ENCODE measurements at regions not wholly inside any gene's neighbourhood (a gene's known extent, or its start where the extent isn't known, plus 50 kb on each side); places are given as distances from the start of the nearest gene placed in this dataset.
"Not testable (repeated sequence)": the region's sequence is repeated elsewhere in the genome, so short reads cannot be mapped to it uniquely, and the experiment has no call there.

GRCh38 chr3:101134331-101134730, 141.1 kb upstream of the ABI3BP start:
- no peak for DNase-seq

DNA sequence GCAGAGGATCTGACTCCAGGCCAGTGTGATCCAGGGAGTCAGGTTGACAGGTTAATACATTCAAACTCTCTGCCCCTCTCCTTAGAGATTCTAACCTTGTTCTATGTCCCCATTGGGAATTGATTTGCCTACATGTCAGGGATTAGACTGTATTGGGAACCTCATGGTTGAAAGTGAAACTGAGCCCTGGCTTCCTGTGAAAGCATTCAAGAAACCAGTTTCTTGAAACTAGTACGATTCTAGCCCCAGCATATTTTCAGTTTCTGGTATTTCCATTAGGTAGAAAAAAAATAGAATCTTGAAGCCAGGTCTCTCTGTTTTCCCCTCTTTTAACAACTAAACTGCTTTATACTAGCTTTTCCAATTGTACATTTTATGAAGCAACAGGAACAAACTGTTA, 140.4 kb upstream of the ABI3BP start:
- peak; percentile 20 for DNase-seq

DNA sequence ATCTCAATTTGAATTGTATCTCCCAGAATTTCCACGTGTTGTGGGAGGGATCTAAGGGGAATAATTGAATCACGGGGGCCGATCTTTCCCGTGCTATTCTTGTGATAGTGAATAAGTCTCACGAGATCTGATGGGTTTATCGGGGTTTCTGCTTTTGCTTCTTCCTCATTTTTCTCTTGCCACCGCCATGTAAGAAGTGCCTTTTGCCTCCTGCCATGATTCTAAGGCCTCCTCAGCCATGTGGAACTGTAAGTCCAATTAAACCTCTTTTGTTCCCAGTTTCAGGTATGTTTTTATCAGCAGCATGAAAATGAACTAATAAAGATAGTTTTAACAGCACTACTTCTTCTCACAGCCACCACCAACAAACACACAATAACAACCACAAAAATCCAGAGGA, 140.0 kb upstream of the ABI3BP start:
- not testable (repeated sequence) for DNase-seq

DNA sequence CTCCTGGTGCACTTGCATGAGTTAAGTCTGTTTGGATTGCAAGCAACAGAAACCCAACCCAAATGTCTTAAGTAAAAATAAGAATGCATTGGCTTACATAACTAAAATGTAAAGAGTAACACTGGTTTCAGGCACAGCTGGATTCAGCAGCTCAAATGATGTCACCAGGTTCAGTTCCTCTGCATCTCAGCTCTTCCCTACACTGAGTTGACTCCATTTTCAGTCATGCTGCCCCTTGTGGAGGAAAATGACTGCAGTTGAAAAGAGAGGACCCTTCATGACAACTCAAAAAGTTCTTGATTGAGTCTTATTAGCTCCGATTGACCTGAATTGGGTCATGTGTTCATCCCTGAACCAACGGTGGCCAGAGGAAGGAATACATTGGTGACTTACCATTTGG, 138.5 kb upstream of the ABI3BP start:
- DNase-seq = no peak

DNA sequence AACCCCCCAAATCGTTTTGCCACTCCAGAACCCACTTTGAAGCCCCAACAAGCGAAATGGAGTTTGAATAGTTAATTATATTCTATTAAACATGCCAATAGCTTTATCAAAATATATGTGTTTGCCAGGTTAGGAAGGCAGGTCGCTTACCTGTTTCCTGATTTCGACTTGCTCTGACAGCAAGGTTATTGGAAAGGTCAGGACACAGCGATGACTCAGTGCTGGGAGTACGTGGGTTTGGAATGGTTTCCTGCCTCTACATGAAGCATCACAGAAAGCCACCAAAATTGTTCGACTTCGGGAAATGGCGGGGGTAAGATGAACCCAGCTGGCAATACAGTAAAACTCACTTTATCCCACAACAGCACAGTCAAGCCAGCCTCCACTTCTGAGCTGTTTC, 135.6 kb upstream of the ABI3BP start:
- no peak for DNase-seq

DNA sequence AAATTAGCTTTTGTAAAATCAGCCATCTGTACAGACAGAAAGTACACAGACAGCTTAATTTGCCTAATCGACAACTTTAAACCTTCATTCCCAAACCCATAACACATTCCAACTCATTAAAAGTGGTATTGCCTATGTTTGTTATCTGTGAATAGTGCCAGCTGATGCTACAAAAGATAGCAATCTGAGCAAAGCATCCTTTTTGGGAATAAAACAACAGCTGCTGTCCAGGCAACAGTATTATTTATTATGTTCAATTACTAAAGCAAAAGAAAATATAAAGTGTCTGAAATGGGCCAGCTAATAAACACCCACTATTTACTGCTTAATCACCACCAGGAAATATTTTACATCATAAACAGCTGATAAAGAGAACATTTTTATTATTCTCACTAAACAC, 134.8 kb upstream of the ABI3BP start:
- no peak for DNase-seq

DNA sequence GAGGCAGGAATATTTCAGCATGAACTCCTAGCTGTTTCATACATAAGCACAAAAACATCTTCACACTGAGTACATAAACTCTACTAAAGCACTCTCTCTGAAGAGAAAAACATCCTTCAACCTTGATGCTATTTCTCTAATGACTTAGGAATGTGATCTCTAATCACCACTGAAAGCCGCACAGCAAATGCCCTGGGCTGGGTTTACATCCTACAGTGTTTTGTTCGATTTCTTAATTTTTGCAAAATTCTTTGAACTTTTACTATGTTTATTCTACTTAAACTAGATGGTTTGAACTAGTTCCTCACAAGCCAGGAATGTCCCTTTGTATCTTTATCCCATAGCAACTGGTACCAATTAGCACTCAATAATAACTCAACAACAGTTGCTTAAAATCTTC, 130.9 kb upstream of the ABI3BP start:
- DNase-seq = no peak

GRCh38 chr3:101123081-101123480, 129.9 kb upstream of the ABI3BP start:
- no peak for DNase-seq

DNA sequence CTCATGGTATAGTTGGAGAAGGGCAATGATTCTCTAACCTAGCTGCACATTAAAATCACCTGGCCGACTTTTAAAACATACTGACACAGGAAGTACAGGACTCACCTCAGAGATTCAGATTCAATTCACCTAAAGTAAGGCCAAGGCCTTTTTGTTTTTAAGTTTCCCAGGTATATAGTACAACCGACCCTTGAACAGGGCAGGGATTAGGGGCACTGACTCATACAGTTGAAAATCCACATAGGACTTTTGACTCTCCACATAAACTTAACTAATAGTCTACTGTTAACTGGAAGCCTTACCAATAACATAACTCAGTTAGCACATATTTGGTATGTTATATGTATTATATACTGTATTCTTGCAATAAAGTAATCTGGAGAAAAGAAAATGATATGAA, 129.5 kb upstream of the ABI3BP start:
- DNase-seq = no peak

GRCh38 chr3:101120039-101120438, 126.8 kb upstream of the ABI3BP start:
- no peak for DNase-seq

- DNase-seq = no peak
These were observed 126.3 kb upstream of the ABI3BP start for GRCh38 chr3:101119535-101119934.

- no peak for DNase-seq
These were observed 124.8 kb upstream of the ABI3BP start for GRCh38 chr3:101117980-101118379.

DNA sequence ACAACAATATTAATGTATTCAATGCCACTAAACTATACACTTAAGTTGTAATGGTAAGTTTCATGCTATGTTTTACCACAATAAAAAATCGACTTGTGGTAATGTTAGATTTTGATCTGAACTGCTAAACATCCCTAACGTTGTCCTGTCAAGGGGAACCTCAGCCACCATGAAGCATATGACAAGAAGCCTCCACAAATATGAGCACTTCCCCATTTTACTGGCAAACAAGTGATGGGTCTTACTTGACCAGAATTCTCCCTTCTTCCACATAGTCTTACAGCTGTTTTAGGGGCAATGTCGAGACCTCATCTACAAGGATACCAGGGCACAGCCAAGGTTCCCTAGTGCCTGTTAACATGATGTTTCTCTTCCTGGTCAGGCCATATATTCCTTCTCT, 124.2 kb upstream of the ABI3BP start:
- no peak for DNase-seq

DNA sequence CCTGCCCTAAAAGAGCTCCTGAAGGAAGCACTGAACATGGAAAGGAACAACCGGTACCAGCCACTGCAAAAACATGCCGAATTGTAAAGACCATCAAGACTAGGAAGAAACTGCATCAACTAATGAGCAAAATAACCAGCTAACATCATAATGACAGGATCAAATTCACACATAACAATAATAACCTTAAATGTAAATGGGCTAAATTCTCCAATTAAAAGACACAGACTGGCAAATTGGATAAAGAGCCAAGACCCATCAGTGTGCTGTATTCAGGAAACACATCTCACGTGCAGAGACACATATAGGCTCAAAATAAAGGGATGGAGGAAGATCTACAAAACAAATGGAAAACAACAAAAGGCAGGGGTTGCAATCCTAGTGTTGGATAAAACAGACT, 117.1 kb upstream of the ABI3BP start:
- not testable (repeated sequence) for DNase-seq

- no peak for DNase-seq
These were observed 111.1 kb upstream of the ABI3BP start for GRCh38 chr3:101104321-101104720.

- DNase-seq = no peak
These were observed 109.6 kb upstream of the ABI3BP start for GRCh38 chr3:101102678-101103296.

DNA sequence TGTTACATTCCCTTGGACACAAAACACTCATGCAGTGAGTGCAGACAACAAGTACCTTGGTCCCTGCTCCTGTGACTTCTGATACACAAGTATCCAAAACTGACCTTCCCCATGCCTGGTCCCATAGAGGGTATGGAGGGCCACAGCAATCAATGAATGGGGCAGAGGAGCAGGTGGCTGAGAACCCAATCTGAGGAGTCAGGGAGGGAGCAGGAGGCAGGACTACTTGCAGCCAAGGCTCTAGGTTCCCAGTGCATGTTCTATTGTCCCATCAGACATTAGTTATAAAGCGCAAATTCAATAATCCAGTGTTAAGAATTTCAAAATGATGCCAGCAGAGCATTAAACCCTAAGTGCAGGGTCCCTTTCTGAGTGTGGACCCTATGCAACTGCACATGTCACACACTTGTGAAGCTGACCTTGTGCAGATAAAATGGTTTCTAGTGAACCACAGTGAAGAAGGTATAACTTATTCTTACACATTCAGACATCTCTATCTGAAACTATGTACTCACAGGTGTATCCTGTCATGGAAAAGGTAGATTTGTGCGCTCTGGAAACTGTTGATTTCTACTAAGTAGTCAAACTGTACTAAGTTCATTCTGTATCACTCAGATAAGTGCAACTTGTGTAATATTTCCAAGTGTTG, 107.3 kb upstream of the ABI3BP start:
- DNase-seq = no peak

GRCh38 chr3:101099791-101100190, 106.6 kb upstream of the ABI3BP start:
- no peak for DNase-seq

GRCh38 chr3:101096444-101096843, 103.2 kb upstream of the ABI3BP start:
- no peak for DNase-seq

GRCh38 chr3:101095693-101096430, 102.6 kb upstream of the ABI3BP start:
- DNase-seq = no peak

DNA sequence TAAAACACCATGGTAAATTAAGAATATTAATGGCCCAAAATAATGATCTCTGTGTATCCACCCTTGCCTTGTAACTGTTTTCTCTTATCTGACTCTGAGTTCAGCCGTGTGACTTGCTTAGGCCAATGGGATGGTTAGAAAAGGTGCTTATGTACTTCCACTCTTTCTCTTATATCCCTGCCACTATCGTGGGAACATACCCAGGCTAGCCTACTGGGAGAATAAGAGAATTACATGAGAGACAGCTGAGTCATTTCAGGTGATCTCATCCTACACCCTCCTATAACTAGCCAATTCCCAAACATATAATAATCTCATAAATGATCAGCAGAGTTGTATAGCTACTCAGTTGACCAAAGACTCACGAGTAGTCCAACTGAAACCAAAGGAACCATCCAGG, 98.3 kb upstream of the ABI3BP start:
- no peak for DNase-seq

- no peak for DNase-seq
These were observed 92.5 kb upstream of the ABI3BP start for GRCh38 chr3:101085752-101086151.

GRCh38 chr3:101084404-101084803, 91.2 kb upstream of the ABI3BP start:
- DNase-seq = no peak

- no peak for DNase-seq
These were observed 88.8 kb upstream of the ABI3BP start for GRCh38 chr3:101081999-101082398.
